SIG-M5 (cell line): ENCODE measurements at regions not wholly inside any gene's neighbourhood (a gene's known extent, or its start where the extent isn't known, plus 50 kb on each side); places are given as distances from the start of the nearest gene placed in this dataset.
"Not testable (repeated sequence)": the region's sequence is repeated elsewhere in the genome, so short reads cannot be mapped to it uniquely, and the experiment has no call there.

Experiments used
- DNase-seq: peaks from one replicate; lab custom pipeline; 2025; lab: John Stamatoyannopoulos, UW

DNA sequence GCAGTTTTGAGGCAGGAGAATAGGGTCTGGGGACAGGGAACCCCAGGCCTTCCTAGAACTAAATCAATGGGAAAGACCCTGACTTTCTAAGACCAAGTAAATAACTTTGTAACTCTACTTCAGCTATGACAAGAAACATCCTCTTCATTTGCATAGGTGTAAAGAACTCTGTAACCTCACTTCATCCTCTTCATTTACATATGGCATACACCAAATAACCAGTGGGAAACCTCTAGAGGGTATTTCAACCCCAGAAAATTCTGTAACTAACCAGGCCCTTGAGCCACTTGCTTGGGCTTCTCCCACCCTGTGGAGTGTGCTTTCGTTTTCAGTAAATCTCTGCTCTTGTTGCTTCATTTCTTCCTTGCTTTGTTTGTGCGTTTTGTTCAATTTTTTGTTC is 495.6 kb downstream of the SIPA1L2 start:
- DNase-seq, result no peak

DNA sequence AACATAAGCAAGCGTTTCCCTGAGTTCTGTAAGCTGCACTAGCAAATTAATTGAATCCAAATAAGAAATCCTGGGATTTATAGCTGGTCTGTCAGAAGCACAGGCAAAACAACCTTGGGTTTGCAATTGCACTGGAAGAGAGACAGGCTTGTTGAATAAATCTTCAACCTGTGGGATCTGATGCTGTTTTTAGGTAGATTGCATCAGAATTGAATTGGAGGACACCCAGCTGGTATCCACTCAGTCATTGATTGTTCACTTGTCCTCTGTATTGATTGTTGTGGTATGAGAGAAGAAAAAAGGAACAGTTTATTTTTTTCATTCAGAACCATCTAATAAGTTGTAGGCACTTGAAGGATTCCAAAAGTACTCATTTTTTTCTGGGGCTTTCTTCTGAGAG is 497.4 kb downstream of the SIPA1L2 start:
- no peak for DNase-seq

DNA sequence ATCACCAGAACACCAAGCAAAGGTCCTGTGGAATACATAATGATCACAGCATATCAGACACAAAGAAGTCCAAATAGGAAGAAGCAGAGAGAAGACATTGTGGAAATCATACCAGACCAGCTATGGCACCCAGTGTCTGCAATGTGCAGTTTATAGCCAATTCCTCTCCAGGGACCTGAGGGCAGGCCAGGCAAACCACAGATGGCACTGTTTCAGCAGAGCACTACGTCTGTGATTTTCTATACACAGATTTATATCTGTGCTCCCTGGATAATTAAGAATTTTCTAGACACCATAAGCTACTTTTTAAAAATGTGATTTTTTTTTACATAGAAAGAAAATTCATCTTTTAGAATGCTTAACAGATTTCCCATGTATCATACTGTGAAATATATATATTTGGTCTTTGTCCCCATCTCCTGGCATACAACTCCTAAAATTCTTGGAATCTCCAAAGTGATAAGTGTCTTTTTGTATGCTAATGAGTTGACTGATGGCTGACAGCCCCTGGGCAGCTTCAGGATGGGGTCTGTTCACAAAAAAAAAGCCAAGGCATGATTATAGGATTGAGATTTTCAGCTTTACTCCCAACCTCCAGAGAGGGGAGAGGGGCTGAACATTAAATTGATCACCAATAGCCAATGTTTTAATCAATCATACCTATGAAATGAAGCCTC is 498.1 kb downstream of the SIPA1L2 start:
- DNase-seq, result no peak

DNA sequence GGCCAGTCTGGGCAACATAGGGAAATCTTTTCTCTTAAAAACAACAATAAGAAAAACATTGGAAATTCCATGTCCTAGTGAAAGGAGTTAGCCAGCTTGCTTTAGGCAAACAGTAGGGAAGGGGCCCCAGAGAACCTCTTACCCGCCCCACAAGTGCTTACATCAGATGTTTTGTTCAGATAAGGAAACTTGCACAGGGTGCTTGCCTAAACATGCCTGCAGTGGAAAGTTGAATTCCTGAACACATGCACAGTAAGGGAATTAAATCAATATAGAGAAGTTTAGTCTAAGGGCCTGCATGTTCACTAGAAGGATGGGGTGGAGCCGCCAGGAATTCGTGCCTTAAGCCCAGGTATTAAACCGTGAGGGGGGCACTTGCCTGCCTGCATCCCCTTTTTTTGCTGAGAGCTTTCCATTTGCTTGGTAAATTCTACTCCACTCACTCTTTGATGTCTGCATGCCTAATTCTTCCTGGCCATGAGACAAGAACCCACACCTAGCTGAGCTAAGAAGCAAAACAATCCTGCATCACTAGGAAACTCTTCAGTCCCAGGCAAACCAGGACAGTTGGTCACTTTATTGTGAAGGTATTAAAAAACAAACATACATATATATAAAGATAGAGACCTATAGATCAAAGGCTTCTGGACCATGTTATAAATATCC is 499.0 kb downstream of the SIPA1L2 start:
- DNase-seq, result no peak

DNA sequence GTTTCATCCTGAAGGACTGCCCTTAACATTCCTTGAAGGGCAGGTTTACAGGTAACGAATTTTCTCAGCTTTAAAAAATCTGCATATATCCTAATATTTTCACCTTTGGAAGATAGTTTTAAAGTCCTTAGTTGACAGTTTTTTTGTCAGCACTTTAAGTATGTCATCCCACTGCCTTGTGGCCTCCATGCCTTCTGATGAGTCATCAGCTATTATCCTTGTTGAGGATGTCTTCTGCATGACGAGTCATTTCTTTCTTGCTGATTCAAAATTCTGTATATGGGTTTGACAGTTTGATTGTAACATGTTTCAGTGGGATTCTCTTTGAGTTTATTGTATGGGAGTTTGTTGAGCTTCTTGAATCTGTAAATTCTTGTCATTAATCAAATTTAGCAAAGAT is 500.6 kb downstream of the DISC1 start:
- no peak for DNase-seq

DNA sequence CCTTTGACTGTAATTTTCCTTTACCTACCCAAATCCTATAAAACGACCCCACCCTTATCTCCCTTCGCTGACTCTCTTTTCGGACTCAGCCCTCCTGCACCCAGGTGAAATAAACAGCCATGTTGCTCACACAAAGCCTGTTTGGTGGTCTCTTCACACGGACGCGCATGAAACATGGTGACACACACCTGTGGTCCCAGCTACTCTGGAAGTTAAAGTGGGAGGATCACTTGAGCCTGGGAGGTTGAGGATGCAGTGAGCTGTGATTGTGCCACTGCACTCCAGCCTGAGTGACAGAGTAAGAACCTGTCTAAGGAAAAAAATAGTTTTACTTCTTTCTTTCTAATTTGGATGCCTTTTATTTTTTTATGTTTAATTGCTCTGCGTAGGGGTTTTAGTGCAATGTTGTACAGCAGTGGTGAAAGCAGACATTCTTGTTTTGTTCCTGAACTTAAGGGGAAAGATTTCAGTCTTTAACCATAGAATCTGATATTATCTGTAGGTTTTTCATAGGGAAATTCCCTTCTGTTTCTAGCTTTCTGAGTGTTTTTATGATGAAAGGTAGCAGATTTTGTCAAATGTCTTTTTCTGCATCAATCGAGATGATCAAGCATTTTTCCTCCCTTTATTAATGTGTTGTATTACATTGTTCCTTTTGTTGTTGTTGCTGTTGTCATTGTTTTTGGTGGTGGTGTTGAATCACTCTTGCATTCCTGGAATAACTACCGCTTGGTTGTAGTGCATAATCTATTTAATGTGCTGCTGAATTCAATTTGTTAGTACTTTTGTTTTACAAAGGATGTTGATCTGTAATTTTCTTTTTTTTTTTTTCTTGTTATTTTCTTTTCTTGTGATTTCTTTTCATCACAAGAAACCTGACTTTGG is 497.4 kb downstream of the DISC1 start:
- DNase-seq, result no peak

DNA sequence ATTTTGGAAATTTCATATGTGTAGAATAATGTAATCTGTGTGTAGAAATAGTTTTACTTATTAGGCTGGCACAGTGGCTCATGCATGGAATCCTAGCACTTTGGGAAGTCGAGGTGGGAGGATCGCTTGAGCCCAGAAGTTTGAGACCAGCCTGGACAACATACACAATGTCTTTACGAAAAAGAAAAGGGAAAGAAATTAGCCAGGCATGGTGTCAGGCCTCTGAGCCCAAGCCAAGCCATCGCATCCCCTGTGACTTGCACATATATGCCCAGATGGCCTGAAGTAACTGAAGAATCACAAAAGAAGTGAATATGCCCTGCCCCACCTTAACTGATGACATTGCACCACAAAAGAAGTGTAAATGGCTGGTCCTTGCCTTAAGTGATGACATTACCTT is 491.3 kb downstream of the DISC1 start:
- not testable (repeated sequence) for DNase-seq

DNA sequence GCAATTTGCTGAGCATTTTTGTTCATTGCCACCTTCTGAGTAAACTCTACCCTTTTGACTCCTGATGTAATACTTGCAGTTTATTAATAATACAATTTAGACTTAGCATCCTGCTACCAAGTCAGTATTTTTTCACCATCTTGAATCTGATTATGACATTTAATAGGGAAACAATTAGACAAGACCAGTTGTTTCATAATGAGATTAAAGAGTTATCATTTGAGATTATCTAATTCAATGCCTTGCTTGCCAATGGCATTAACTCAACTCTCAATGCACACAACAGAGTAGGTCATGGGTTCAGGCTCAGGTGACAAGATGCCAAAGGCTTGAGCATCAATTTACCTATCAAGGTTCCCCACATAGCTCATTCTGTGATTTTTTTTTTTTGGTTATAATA is 488.4 kb downstream of the DISC1 start:
- DNase-seq, result no peak

DNA sequence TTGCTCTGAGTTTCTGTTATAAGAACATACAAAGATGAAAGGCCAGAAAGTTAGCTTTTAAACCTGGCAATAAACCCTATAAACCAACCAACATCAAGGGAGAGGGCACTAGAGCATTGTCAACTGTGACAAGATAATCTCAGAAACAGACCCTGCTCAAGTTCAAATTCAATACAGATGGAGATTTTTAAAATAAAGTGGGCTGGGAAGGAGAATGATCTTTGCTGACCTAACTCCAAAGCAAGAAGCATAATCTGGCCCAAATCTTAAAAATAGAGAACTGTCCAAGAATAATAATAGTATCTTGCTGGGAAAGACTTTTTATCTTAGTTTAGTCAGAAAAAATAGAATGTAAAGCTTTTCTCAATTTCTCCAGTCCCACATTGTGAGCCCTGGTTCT is 485.5 kb downstream of the DISC1 start:
- no peak for DNase-seq

DNA sequence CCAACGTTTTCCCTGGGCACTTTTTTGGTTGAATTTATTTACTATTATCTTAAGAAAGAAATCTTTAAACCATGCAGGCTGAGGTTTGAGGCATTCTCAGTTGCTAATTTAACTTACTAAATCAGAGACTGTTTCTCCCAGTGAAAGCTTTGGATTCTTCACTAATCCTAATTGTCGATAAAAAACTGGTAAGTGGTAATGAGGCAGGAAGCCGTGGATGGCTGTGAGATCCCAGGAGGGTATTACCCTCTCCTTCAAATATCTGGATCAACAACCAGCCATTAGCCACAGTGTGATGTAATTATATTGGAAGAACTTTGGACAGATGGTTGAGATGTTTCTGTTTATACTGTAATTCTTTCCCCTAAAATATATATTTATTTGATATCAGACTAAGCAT is 485.0 kb downstream of the DISC1 start:
- no peak for DNase-seq

DNA sequence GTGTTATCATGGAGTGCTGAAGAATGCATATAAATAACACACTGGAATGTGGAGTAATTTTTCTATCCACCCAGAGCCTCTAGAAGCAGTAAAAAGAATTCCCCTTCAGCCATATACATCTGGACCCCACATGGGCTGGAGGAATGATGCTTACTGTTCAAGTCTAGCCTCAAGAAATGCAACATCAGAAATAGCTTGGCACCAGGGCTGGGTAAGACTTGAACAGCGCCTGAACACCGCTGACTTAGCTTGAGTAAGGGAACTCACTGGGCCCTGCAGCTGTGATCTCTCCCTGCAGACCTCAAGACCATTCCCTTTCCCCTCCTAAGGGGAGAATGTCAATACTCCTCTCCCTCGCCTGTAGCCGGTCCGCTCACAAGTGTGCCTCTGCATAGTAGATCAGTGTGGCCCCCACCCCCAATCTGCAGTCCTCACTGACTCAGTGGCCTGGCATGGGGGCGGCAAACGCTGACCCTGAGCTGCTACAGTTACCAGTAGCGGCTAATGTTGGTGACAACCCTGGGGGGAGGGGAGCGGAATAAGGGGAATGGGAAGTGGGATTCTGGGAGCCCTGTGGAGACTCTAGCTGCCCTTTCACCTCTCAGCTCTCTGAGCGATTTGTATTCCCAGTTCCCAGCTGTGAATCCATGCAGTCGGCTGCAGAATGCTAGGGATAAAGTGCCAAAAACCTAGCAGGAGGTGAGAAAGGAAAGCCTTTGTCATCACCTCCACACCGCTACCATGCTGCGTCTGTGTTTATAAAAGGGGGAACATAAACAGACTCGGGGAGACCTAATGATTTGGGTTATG is 483.9 kb downstream of the DISC1 start:
- no peak for DNase-seq

DNA sequence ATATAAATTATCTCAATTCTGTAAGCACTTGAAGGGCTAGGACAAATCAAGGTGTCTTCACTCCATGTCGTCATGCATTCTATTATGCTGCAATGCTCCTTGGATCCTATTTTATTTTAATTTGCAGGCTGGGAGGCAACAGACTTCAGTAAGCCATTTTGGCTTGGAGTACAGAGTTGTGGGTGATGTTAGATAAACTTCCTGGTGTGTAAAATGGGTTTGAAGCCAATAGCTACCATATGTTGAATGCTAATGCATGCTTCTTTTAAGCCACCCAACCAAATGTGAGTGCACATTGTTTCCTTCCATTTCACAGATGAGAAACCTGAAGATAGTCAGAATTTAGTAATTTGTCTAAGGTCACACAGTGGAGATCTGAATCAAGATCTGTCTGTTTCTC is 482.8 kb downstream of the DISC1 start:
- no peak for DNase-seq

DNA sequence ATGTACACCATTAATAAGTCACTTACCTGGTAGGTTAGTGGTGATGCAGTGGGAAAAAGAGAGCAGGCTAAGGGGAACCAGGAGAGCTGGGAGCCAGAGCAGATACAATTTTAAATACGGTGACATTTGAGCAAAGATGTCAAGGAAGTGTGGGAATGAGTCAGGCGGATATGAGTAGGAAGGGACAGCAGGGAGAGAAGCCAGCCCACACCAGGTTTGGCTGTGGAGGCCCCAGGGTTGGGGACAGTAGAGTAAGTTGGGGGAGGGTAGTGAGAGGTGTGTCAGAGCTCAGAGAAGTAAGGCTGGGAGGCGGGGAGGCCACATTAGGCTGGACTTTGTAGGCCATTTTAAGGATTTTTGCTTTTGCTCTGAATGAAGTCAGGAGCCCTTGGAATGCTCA is 482.0 kb downstream of the DISC1 start:
- no peak for DNase-seq

DNA sequence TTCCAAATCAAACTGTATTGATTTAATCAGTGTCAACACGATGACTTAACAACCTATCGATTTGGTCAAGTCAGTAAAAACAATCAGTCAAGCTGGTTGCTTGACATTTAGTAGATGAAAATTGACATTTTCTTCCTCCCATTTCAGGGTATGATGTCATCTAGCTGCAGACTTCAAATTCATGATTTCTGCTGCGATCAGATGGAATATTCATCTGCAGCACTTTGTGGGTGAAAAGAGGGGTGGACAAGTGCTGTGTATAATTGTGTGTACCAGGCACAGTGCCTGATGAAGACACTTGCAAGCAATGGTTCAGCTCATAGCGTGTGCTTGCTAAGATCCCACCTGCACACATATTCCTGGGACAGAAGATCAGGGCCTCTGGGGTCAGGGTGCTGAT is 479.8 kb downstream of the DISC1 start:
- no peak for DNase-seq

DNA sequence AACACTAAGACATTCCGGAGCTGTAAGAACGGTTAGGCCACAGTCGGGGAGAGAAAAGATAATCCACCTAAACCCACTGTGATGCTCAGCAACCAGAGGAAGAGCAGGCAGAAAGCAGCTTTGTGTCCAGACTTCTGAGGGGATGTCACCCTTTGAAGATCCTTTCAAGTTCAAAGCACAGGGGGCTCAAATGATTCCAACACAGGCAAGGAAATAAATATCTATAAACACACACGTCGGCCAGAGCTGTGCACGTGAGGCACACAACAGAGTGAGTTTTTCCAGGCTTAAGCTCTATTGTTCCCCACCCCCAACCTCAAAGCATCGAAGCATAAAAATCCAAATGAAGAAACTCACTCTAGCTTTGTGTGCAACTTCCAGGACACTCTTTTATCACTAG is 479.0 kb downstream of the DISC1 start:
- DNase-seq, result no peak

DNA sequence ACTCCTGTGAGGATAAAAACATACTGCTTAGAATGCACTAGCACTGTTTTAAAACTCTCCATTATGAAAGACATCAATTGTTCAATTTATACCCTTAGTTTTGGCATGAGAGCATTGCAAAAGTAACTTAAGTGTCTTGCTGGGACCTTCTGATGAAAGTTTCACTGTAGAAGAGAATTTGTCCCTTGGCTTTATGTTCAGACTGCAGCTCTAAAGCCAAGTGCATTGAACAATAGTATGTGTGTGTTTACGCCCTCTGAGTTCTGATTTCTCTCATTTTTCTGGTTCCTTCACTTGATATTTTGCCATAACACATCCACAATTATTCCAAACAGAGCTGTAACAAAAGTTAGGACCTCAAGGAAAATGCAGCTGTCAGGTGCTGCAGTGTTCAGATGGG is 474.6 kb downstream of the DISC1 start:
- DNase-seq, result no peak

DNA sequence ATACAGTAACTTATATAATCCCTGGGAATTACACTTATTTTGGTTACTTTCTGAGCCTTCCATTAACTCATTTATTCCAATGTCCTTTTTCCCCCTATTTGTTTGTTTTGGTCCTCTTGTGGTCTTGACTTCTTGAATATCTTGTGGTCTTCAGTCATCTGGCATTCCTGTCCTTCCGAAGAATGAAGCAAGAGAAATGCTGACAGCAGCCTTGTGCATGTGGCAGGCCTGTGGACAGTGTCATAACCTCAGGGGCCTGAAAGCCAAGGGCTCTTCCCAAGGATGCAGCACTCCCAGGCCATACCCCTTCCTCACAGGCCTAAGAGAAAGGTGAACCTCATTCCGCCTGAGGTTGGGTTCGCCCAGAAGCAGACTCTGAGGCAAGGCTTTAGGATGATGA is 470.2 kb downstream of the DISC1 start:
- DNase-seq, result no peak
